GM20431 (cell line): ENCODE measurements at regions not wholly inside any gene's neighbourhood (a gene's known extent, or its start where the extent isn't known, plus 50 kb on each side); places are given as distances from the start of the nearest gene placed in this dataset.
"Not testable (repeated sequence)": the region's sequence is repeated elsewhere in the genome, so short reads cannot be mapped to it uniquely, and the experiment has no call there.

Source experiments
- in situ Hi-C: fragments of 300-500 bp; cut with MseI, MboI; formaldehyde crosslinking; loops from one replicate; pipeline ENCODE4 v1.15.0; 2020; ENCODE audit warnings: low sequenced_read_pairs; ENCODE audit not compliant: unreplicated experiment

GRCh38 chr10:27354643-27355270, 114.2 kb upstream of the ACBD5 start:
- in situ Hi-C loops = loop anchor here (25.0 kb wide), 1 partner anchor 117 kb away; the partner anchor contains the start of gene ACBD5

- in situ Hi-C loops = loop anchor here (25.0 kb wide), 1 partner anchor 117 kb away; the partner anchor contains the start of gene ACBD5
Measured at GRCh38 chr10:27354100-27354499, 113.5 kb upstream of the ACBD5 start.

- in situ Hi-C loops = loop anchor here (25.0 kb wide), 1 partner anchor 113 kb away; the partner anchor contains the start of gene ACBD5
Measured at GRCh38 chr10:27349987-27350386, 109.4 kb upstream of the ACBD5 start.

GRCh38 chr10:27347827-27348207, 107.2 kb upstream of the ACBD5 start:
- in situ Hi-C loops = not testable (repeated sequence)

GRCh38 chr10:27345455-27345920, 104.9 kb upstream of the ACBD5 start:
- in situ Hi-C loops = no loop called here

GRCh38 chr10:27344568-27345454, 104.2 kb upstream of the ACBD5 start:
- in situ Hi-C loops = no loop called here

- in situ Hi-C loops = no loop called here
Measured at GRCh38 chr10:27341001-27341400, 100.4 kb upstream of the ACBD5 start.

GRCh38 chr10:27335246-27335645, 94.6 kb upstream of the ACBD5 start:
- in situ Hi-C loops = not testable (repeated sequence)

- in situ Hi-C loops = no loop called here
Measured at GRCh38 chr10:27330074-27330473, 89.5 kb upstream of the ACBD5 start.

GRCh38 chr10:27328946-27329345, 88.3 kb upstream of the ACBD5 start:
- in situ Hi-C loops = no loop called here

- in situ Hi-C loops = not testable (repeated sequence)
Measured at GRCh38 chr10:27326748-27327147, 86.2 kb upstream of the ACBD5 start.

GRCh38 chr10:27319752-27320431, 79.3 kb upstream of the ACBD5 start:
- in situ Hi-C loops = no loop called here

GRCh38 chr10:27319139-27319538, 78.5 kb upstream of the ACBD5 start:
- in situ Hi-C loops = not testable (repeated sequence)

GRCh38 chr10:27315082-27315481, 74.5 kb upstream of the ACBD5 start:
- in situ Hi-C loops = not testable (repeated sequence)

- in situ Hi-C loops = not testable (repeated sequence)
Measured at GRCh38 chr10:27313586-27313985, 73.0 kb upstream of the ACBD5 start.

GRCh38 chr10:27312854-27313253, 72.3 kb upstream of the ACBD5 start:
- in situ Hi-C loops = no loop called here

- in situ Hi-C loops = not testable (repeated sequence)
Measured at GRCh38 chr10:27311809-27312208, 71.2 kb upstream of the ACBD5 start.

- in situ Hi-C loops = not testable (repeated sequence)
Measured at GRCh38 chr10:27298522-27298850, 57.9 kb upstream of the ACBD5 start.

GRCh38 chr10:27297844-27298521, 57.4 kb upstream of the ACBD5 start:
- in situ Hi-C loops = no loop called here

GRCh38 chr10:27296285-27296684, 55.7 kb upstream of the ACBD5 start:
- in situ Hi-C loops = not testable (repeated sequence)
